ENCODE measurements at regions not wholly inside any gene's neighbourhood (a gene's known extent, or its start where the extent isn't known, plus 50 kb on each side); places are given as distances from the start of the nearest gene placed in this dataset.

DNA sequence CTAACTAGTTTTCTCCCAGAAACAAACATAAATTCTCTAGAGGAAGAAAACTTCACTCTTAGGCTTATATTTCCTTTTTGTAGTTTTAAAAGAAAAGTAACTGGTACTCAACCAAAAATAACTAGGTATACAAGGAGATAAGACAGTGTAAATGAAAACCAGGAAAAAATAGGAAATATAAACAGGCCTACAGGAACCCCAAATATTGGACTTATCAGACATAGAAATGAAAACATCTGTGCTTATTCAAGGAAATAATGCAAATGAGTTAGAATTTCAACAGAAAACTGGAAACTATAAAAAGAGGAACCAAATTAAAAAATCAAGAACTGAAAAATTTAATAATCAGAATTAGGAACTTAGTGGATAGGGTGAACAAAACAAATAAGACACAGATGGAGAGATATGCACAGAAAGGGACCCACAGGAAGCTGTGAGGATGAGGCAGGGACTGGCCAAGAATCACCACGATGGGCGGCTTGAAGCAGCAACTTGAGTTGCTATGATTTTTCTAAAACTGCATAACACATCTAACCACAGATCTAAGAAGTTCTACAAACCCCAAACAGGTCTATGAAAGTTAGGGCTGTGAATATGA lies 67.5 kb upstream of the ACTRT2 start:
- TF ChIP-seq, protein P1, sequence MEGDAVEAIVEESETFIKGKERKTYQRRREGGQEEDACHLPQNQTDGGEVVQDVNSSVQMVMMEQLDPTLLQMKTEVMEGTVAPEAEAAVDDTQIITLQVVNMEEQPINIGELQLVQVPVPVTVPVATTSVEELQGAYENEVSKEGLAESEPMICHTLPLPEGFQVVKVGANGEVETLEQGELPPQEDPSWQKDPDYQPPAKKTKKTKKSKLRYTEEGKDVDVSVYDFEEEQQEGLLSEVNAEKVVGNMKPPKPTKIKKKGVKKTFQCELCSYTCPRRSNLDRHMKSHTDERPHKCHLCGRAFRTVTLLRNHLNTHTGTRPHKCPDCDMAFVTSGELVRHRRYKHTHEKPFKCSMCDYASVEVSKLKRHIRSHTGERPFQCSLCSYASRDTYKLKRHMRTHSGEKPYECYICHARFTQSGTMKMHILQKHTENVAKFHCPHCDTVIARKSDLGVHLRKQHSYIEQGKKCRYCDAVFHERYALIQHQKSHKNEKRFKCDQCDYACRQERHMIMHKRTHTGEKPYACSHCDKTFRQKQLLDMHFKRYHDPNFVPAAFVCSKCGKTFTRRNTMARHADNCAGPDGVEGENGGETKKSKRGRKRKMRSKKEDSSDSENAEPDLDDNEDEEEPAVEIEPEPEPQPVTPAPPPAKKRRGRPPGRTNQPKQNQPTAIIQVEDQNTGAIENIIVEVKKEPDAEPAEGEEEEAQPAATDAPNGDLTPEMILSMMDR (IDR thresholded peaks at IDR 0.05; ENCODE audit: insufficient read depth, low read length, poor library complexity, severe bottlenecking): no peak
- no peak for TF ChIP-seq EZH2phosphoT487 (conservative IDR thresholded peaks at IDR 0.05; ENCODE audit: low read length)

Measured in SU-DHL-6 (cell line).